ENCODE measurements at regions not wholly inside any gene's neighbourhood (a gene's known extent, or its start where the extent isn't known, plus 50 kb on each side); places are given as distances from the start of the nearest gene placed in this dataset.

- TF ChIP-seq CTCF (IDR thresholded peaks at IDR 0.05): no peak
- no peak for TF ChIP-seq POLR2A (IDR thresholded peaks at IDR 0.05; ENCODE audit: low read depth)
- no peak for TF ChIP-seq EP300 (IDR thresholded peaks at IDR 0.05)
- no peak for TF ChIP-seq POLR2AphosphoS5 (IDR thresholded peaks at IDR 0.05)
These were observed 700.1 kb downstream of the QKI start for GRCh38 chr6:164114651-164115050.

Measured in esophagus muscularis mucosa (tissue), 4 donors.